ENCODE measurements at regions not wholly inside any gene's neighbourhood (a gene's known extent, or its start where the extent isn't known, plus 50 kb on each side); places are given as distances from the start of the nearest gene placed in this dataset.

DNA sequence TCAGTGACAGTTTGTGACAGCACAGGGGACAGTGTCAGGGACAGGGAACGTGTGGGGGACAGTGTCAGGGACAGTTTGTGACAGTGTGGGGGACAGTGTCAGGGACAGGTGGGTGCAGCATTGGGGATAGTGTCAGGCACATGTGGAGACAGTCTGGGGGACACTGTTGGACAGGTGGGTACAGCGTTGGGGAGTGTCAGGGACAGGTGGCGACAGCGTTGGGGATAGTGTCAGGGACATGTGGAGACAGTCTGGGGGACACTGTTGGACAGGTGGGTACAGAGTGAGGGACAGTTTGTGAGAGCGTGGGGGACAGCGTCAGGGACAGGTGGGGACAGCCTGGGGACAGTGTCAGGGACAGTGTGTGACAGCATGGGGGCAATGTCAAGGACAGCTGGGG is 140.0 kb downstream of the TMEM121 start:
- H3K18ac ChIP-seq (ENCODE audit: extremely low read depth, low read length): no peak overlapping the region
- no peak overlapping the region for H2BK12ac ChIP-seq (ENCODE audit: low read depth, low read length)
- DNase-seq (ENCODE audit: low read depth in 1 of 2, low spot score in 2 of 2) (no peak), FAIRE-seq (no peak)
- H4K91ac ChIP-seq (replicated peaks; ENCODE audit: insufficient read length, low read length): no peak overlapping the region
- H2BK120ac ChIP-seq (replicated peaks; ENCODE audit: low read depth, low read length): no peak overlapping the region
- TF ChIP-seq TAF1 (IDR thresholded peaks at IDR 0.05; ENCODE audit: low read depth, low read length) (no peak), NANOG (IDR thresholded peaks at IDR 0.05; ENCODE audit: insufficient read depth, low read depth, low read length, poor library complexity, severe bottlenecking) (no peak), GTF2F1 (IDR thresholded peaks at IDR 0.05; ENCODE audit: borderline replicate concordance, low read depth, low read length) (no peak), SRF (IDR thresholded peaks at IDR 0.05; ENCODE audit: low read depth, low read length) (no peak), SIX5 (IDR thresholded peaks at IDR 0.05; ENCODE audit: low read depth, low read length) (no peak)
- no peaks in the 10 kb centered on the region for H3K23me2 ChIP-seq (ENCODE audit: low read depth, low read length)
- no peak overlapping the region for H3K9ac ChIP-seq (replicated peaks in 1 of 4; ENCODE audit: extremely low read depth in 1 of 4, low read depth in 3 of 4, low read length in 3 of 4)
- no peaks in the 10 kb centered on the region; a peak in 1 of 8 replicates for H3K36me3 ChIP-seq (ENCODE audit: control insufficient read depth in 2 of 4, insufficient read depth in 4 of 4, low read length in 3 of 4)
- no peak overlapping the region for H3K14ac ChIP-seq (ENCODE audit: insufficient read length)
- H4K8ac ChIP-seq (ENCODE audit: extremely low read depth, insufficient read depth, low read length): no peak overlapping the region
- no peak overlapping the region for H3K23ac ChIP-seq (ENCODE audit: insufficient read length)
- H4K20me1 ChIP-seq (replicated peaks in 1 of 2; ENCODE audit: control insufficient read depth in 1 of 2, insufficient read depth in 2 of 2, low read length in 2 of 2): no peaks in the 10 kb centered on the region
- H2BK20ac ChIP-seq (ENCODE audit: low read length): no peak overlapping the region
- H3K56ac ChIP-seq (replicated peaks; ENCODE audit: insufficient read length, low read depth, low read length): no peak overlapping the region
- H3K4me2 ChIP-seq (ENCODE audit: insufficient read depth in 1 of 2, low read depth in 2 of 2, low read length in 2 of 2): no peak overlapping the region
- no peaks in the 10 kb centered on the region for H3K79me2 ChIP-seq (ENCODE audit: control insufficient read depth in 1 of 2, insufficient read depth in 2 of 2, low read length in 2 of 2)
- no peak overlapping the region for H3K4ac ChIP-seq (replicated peaks; ENCODE audit: insufficient read length, low read depth, low read length)
- no peak overlapping the region for H2BK15ac ChIP-seq (ENCODE audit: low read length)
- no peak overlapping the region for H3K4me3 ChIP-seq (ENCODE audit: extremely low read depth in 1 of 4, insufficient read depth in 2 of 4, low read depth in 3 of 4, low read length in 4 of 4)
- 77% methylated on average over 6 of the region's 6 CpGs; no CpG with 5 or more reads in 1 of the 2 experiments for WGBS, 2 experiments (ENCODE audit: extremely low coverage in 1 of 2, insufficient coverage in 1 of 2, insufficient read length in 1 of 2, insufficient replicate concordance in 2 of 2, low coverage in 1 of 2, low lambda C conversion rate in 2 of 2, missing lambda C conversion rate in 1 of 2)
- H2AFZ ChIP-seq (ENCODE audit: low read length): no peak overlapping the region
- no peaks in the 10 kb centered on the region for H3K79me1 ChIP-seq (ENCODE audit: low read depth, low read length)
- no peak overlapping the region for H3K27ac ChIP-seq (ENCODE audit: low read depth, low read length)
- H3K4me1 ChIP-seq (replicated peaks in 1 of 4; ENCODE audit: control insufficient read depth in 3 of 4, insufficient read depth in 4 of 4, low read length in 3 of 4): no peaks in the 10 kb centered on the region
- no peak overlapping the region for H2AK5ac ChIP-seq (ENCODE audit: low read depth, low read length)
- CTCF ChIA-PET (ENCODE audit: partially characterized antibody): no interaction called here
- no peaks in the 10 kb centered on the region for H3K27me3 ChIP-seq (replicated peaks in 1 of 4; ENCODE audit: control insufficient read depth in 3 of 4, extremely low read depth in 1 of 4, insufficient read depth in 3 of 4, low read length in 3 of 4)
- H3K9me3 ChIP-seq (ENCODE audit: insufficient read depth in 2 of 2, low read depth in 1 of 2, low read length in 1 of 2): peaks cover 11 to 80% of the 10 kb centered on the region in 2 experiments; a peak in 3 of 4 replicates
- no peak overlapping the region for H2BK5ac ChIP-seq (ENCODE audit: low read depth, low read length)
- no peak overlapping the region for H4K5ac ChIP-seq (ENCODE audit: insufficient read length, low read depth, low read length)
- POLR2A ChIA-PET (ENCODE audit: partially characterized antibody): no interaction called here

Measured in H1 (cell line).